GM12872 (cell line): ENCODE measurements at regions not wholly inside any gene's neighbourhood (a gene's known extent, or its start where the extent isn't known, plus 50 kb on each side); places are given as distances from the start of the nearest gene placed in this dataset.

Experiments
- CTCF ChIP-seq: IDR thresholded peaks from 3 replicates; pipeline ENCODE4 v1.5.1; 2011; ENCODE audit warnings: low read depth, mild to moderate bottlenecking, low read length, moderate library complexity; ENCODE audit not compliant: insufficient read depth

DNA sequence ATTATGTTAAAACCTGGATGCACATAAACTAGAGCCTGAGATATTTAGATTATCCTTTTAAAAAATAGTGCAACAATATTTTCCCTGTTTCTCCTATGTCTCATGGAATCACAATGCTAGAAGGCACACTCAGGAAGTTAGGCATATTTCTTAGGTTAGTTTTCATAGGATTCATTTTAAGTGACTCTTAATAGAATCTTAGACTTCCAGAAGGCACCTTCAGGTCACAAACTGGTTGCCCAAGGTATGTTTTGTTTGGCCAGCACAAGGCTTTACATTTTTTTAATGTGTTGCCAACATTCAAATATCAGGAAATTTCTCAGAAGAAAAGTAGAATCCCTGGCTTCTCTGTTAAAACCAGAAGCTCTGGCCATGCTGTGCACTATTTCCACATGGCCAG, 129.3 kb downstream of the LNPK start:
- TF ChIP-seq CTCF = no peak

DNA sequence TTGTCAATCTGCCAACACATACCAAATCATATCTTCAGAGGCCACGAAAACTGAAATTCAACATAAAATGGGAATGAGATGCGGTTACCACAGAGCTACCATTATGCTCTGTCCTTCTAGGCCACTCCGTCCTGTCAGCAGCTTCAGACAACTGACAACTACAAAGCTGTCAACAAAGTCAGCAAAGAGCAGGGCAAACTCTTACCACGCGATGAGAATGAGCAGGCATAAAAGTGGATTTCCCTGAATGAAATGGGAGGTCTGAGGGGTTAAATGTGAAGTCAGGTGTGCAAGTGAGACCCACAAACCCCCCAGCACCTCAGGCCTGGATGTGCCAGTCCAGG, 130.1 kb downstream of the LNPK start:
- no peak for TF ChIP-seq CTCF

DNA sequence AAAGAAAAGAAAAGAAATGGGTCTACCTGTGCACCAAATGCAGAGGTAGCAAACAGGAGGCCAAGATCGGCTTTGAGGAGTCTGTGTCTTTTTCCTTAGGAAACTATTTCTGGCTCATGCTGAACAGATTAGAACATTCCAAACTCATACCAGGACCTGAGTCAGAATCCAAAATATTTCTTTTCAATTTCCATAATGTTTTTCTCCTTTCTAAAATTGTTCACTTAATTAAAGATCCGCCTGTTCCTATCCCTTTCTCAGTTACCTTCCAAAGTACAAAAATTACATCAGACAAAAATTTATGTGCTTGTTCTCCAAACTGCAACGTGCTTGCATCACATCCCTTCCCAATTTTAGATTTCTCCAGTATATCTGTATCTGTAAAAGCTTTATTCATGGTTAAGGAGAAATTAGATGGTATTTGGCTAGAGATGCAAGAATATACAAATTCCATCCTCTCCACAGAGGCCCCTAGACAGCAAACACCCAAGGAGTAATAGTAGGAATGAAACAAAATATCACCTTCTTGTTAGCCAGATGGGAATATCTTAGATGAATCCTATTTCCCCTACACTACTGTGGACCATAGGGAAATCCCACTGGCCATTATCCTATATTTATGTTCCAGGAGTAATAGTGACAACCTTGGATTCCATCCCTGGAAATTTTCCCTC, 130.6 kb downstream of the LNPK start:
- TF ChIP-seq CTCF = no peak

- no peak for TF ChIP-seq CTCF
These were observed 136.4 kb downstream of the LNPK start for GRCh38 chr2:175865716-175866115.

GRCh38 chr2:175864137-175864850, 137.8 kb downstream of the LNPK start:
- TF ChIP-seq CTCF = no peak

- no peak for TF ChIP-seq CTCF
These were observed 140.1 kb downstream of the LNPK start for GRCh38 chr2:175861958-175862357.

DNA sequence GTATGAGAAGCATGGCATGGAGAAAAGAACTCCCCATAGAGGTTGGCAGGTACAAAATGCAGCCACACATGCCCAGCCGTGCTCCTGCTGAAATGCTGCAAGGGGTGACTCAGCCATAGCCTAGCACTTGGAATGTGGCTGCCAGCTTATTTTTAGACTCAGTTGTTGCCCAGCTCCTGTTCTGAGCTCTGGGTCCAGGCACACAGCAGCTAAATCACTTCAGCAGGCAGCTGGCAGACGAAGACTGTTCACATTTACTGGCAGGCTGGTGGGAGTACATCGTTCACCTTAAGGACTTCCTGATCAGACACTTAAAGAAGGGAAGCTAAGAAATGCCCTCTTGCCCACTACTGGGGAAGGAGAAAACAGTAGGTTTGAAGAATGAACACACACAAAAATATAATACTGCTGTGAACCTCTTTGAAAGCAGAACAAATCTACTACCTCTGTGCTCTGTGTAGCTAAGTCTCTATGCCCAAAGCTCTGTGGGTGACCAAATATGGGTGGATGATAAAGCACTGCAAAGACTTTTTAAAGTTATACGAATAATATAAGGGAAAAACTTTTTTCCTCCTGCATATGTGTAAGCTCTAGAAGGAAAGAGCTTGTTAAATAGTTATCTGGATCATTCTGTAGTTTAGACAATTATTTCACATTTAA, 146.1 kb downstream of the LNPK start:
- no peak for TF ChIP-seq CTCF
